ENCODE measurements at regions not wholly inside any gene's neighbourhood (a gene's known extent, or its start where the extent isn't known, plus 50 kb on each side); places are given as distances from the start of the nearest gene placed in this dataset.

DNA sequence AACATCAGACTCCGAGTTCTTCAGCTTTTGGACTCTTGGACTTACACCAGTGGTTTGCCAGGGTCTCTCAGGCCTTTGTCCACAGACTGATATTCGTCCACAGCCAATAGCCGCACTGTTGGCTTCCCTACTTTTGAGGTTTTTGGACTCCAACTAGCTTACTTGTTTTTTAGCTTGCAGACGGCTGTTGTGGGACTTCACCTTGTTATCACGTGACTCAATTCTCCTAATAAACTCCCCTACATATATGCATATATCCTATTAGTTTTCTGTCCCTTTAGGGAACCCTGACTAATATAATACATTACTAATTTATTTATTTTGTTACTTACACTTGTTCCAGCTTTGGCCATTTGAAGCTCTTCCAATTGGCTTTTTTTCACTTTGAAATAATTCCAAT, 311.3 kb downstream of the BMP2 start:
- no peak for TF ChIP-seq TAF1 (IDR thresholded peaks at IDR 0.05; ENCODE audit: low read depth, low read length)
- TF ChIP-seq PAX5 (IDR thresholded peaks at IDR 0.05; ENCODE audit: insufficient read depth, low read length, severe bottlenecking): no peak
- no peak for TF ChIP-seq POLR2AphosphoS5 (IDR thresholded peaks at IDR 0.05; ENCODE audit: low read depth, low read length)
- TF ChIP-seq POLR2A (IDR thresholded peaks at IDR 0.05; ENCODE audit: low read depth, low read length): no peak
- no peak for TF ChIP-seq SPI1 (IDR thresholded peaks at IDR 0.05; ENCODE audit: low read depth, low read length)
- no peak for TF ChIP-seq POU2F2 (IDR thresholded peaks at IDR 0.05; ENCODE audit: low read depth, low read length)
- FAIRE-seq (no peak), DNase-seq (ENCODE audit: insufficient read length, low spot score) (no peak)

DNA sequence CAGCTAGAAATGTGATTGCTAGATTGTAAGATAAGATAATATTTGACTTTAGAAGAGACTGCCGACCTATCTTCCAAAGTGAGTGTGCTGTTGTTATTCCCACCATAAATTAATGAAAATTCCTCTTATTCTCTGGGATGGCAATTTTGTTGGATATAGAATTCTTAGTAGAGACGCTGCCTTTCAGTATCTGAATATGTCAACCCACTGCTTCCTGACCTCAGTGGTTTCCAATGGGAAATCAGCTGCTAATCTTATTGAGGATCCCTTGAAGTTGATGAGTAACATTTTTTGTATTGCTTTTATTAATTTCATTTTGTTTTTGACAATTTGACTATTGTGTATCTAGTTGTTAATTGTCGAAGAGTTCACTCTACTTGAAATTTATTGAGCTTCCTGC, 313.0 kb downstream of the BMP2 start:
- no peak for DNase-seq (ENCODE audit: insufficient read length, low spot score)
- FAIRE-seq: no peak
- TF ChIP-seq POLR2A (IDR thresholded peaks at IDR 0.05; ENCODE audit: low read depth, low read length): no peak
- TF ChIP-seq SPI1 (IDR thresholded peaks at IDR 0.05; ENCODE audit: low read depth, low read length): no peak
- no peak for TF ChIP-seq TAF1 (IDR thresholded peaks at IDR 0.05; ENCODE audit: low read depth, low read length)
- TF ChIP-seq POU2F2 (IDR thresholded peaks at IDR 0.05; ENCODE audit: low read depth, low read length): no peak
- no peak for TF ChIP-seq POLR2AphosphoS5 (IDR thresholded peaks at IDR 0.05; ENCODE audit: low read depth, low read length)
- TF ChIP-seq PAX5 (IDR thresholded peaks at IDR 0.05; ENCODE audit: insufficient read depth, low read length, severe bottlenecking): no peak

DNA sequence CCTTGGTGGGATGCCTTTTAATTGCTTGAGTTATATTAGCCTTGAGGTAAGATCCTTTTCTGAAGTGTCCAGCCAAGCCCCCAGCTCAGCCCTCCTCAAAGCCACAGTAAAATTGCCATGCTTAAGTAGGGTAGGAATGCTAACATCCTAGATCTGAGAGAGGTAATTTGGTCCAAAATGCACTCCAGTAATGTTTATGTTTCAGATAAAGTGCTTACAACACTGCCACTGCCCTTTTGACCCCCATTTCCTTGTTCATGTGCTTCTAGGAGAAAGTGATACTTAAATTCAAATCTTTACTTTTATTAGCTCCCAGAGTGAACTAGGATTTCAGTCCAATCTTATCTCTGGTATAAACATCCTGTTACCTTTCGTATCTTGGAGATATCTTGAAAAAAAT, 318.0 kb downstream of the BMP2 start:
- no peak for FAIRE-seq

DNA sequence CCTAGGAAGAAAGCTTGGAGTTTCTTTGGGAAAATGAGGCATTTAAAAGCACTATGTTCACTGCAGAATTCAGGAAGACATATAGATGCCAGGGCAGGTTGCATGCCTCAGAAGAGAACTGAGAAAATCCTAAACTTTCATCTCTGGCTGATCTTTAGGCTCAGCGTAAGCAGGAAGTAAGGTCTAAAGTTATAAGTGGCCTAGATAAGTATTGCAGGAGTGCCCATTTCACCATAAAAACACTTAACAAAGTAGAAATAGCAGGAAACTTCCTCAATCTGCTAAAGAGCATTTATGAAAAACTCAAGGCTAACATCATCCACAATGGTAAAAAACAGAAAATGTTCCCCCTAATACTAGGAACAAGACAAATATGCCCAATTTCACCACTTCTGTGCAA, 320.3 kb downstream of the BMP2 start:
- TF ChIP-seq POLR2AphosphoS5 (IDR thresholded peaks at IDR 0.05; ENCODE audit: low read depth, low read length): no peak
- no peak for TF ChIP-seq POLR2A (IDR thresholded peaks at IDR 0.05; ENCODE audit: low read depth, low read length)
- no peak for TF ChIP-seq TAF1 (IDR thresholded peaks at IDR 0.05; ENCODE audit: low read depth, low read length)
- no peak for TF ChIP-seq POU2F2 (IDR thresholded peaks at IDR 0.05; ENCODE audit: low read depth, low read length)
- TF ChIP-seq PAX5 (IDR thresholded peaks at IDR 0.05; ENCODE audit: insufficient read depth, low read length, severe bottlenecking): no peak
- no peak for TF ChIP-seq SPI1 (IDR thresholded peaks at IDR 0.05; ENCODE audit: low read depth, low read length)
- FAIRE-seq: no peak
- no peak for DNase-seq (ENCODE audit: insufficient read length, low spot score)

More for the DNA sequence above, 318.0 kb downstream of the BMP2 start:
- no peak for DNase-seq (ENCODE audit: insufficient read length, low spot score)
- TF ChIP-seq POLR2A (IDR thresholded peaks at IDR 0.05; ENCODE audit: low read depth, low read length) (no peak), TAF1 (IDR thresholded peaks at IDR 0.05; ENCODE audit: low read depth, low read length) (no peak), PAX5 (IDR thresholded peaks at IDR 0.05; ENCODE audit: insufficient read depth, low read length, severe bottlenecking) (no peak), SPI1 (IDR thresholded peaks at IDR 0.05; ENCODE audit: low read depth, low read length) (no peak), POLR2AphosphoS5 (IDR thresholded peaks at IDR 0.05; ENCODE audit: low read depth, low read length) (no peak), POU2F2 (IDR thresholded peaks at IDR 0.05; ENCODE audit: low read depth, low read length) (no peak)

DNA sequence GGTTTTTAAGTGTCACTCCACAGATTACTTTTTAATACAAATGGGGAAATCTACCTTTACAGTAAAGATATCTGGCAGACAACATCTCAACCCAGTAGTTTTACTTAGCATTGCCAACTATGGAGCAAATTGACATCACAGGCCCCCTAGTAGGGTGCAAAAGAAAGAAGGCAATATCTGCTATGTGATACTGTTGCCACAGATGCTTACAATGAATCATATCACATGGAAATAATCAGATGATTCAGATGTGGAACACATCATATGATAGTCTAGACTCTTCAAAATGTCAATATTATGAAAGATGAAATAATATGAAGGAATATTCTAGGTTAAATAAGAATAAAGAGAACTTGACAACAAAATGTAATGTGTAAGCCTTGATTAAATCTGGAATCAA, 322.5 kb downstream of the BMP2 start:
- no peak for TF ChIP-seq POLR2AphosphoS5 (IDR thresholded peaks at IDR 0.05; ENCODE audit: low read depth, low read length)
- TF ChIP-seq PAX5 (IDR thresholded peaks at IDR 0.05; ENCODE audit: insufficient read depth, low read length, severe bottlenecking): no peak
- TF ChIP-seq POLR2A (IDR thresholded peaks at IDR 0.05; ENCODE audit: low read depth, low read length): no peak
- no peak for TF ChIP-seq TAF1 (IDR thresholded peaks at IDR 0.05; ENCODE audit: low read depth, low read length)
- no peak for TF ChIP-seq SPI1 (IDR thresholded peaks at IDR 0.05; ENCODE audit: low read depth, low read length)
- TF ChIP-seq POU2F2 (IDR thresholded peaks at IDR 0.05; ENCODE audit: low read depth, low read length): no peak
- DNase-seq (ENCODE audit: insufficient read length, low spot score) (no peak), FAIRE-seq (no peak)

DNA sequence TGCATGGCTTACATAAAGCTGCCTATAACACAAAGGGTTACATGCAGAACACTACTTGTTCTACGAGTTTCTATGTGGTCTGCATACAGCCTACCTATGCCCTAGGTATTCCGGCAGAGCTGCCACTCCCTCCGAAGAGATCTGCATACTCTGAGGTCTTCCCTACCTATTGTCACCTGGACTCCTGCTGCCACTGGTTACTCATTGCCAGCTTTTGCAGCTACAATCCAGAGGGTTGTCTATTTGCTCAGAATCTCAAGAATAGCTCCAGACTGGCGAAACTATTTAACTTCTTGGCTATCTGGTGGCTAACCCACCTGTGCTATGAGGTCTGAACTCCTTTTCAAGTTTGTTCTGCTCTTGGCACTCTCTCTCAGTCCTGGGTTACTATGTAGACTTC, 323.3 kb downstream of the BMP2 start:
- FAIRE-seq (no peak), DNase-seq (ENCODE audit: insufficient read length, low spot score) (no peak)
- TF ChIP-seq PAX5 (IDR thresholded peaks at IDR 0.05; ENCODE audit: insufficient read depth, low read length, severe bottlenecking): no peak
- TF ChIP-seq TAF1 (IDR thresholded peaks at IDR 0.05; ENCODE audit: low read depth, low read length): no peak
- no peak for TF ChIP-seq POU2F2 (IDR thresholded peaks at IDR 0.05; ENCODE audit: low read depth, low read length)

DNA sequence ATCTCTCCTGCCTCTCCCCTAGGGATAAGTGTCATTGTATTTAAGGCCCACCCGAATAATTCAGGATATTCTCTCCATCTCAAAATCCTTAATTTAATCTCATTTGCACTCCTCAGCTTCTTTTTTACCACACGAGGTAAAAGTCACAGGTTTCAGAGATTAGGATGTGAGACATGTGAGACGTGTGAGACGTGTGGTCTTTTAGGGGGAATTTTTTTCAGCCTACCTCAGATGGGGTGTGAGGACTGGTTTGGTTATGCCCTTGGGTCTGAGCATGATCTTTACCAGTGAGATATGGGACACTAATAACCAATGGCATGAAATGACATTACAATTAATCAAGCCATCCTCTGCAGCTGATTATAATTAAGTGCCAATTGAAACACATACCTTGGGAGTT, 324.2 kb downstream of the BMP2 start:
- DNase-seq (ENCODE audit: insufficient read length, low spot score) (no peak), FAIRE-seq (no peak)
- TF ChIP-seq PAX5 (IDR thresholded peaks at IDR 0.05; ENCODE audit: insufficient read depth, low read length, severe bottlenecking) (no peak), TAF1 (IDR thresholded peaks at IDR 0.05; ENCODE audit: low read depth, low read length) (no peak), POLR2AphosphoS5 (IDR thresholded peaks at IDR 0.05; ENCODE audit: low read depth, low read length) (no peak), POLR2A (IDR thresholded peaks at IDR 0.05; ENCODE audit: low read depth, low read length) (no peak), SPI1 (IDR thresholded peaks at IDR 0.05; ENCODE audit: low read depth, low read length) (no peak), POU2F2 (IDR thresholded peaks at IDR 0.05; ENCODE audit: low read depth, low read length) (no peak)

DNA sequence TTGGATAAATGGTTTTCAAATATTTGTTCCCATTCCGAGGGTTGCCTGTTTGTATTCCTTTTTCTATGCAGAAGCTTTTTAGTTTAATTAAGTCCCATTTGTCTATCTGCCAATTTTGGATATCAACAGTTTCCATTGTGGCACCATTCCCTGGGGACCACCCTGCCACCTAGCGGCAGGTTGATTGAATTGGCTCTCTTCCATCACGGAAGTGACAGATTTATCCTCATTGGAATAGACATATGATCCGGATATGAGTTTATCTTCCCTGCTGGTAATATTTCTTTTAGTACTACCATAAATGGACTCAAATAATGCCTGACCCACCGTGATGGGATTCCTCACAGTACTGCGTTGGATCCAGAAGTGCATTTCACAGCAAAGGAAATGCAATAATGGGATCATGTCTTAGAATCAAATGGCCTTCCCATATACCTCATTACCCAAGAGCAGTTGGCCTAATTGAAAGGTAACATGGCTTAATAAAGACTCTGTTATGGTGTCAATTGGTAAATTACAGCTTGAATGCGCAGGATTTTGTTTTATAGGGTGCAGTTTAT, 327.0 kb downstream of the BMP2 start:
- TF ChIP-seq POLR2AphosphoS5 (IDR thresholded peaks at IDR 0.05; ENCODE audit: low read depth, low read length) (no peak), POLR2A (IDR thresholded peaks at IDR 0.05; ENCODE audit: low read depth, low read length) (no peak), SPI1 (IDR thresholded peaks at IDR 0.05; ENCODE audit: low read depth, low read length) (no peak), TAF1 (IDR thresholded peaks at IDR 0.05; ENCODE audit: low read depth, low read length) (no peak), POU2F2 (IDR thresholded peaks at IDR 0.05; ENCODE audit: low read depth, low read length) (no peak), PAX5 (IDR thresholded peaks at IDR 0.05; ENCODE audit: insufficient read depth, low read length, severe bottlenecking) (no peak)
- no peak for DNase-seq (ENCODE audit: insufficient read length, low spot score)
- FAIRE-seq: peak; percentile 5

DNA sequence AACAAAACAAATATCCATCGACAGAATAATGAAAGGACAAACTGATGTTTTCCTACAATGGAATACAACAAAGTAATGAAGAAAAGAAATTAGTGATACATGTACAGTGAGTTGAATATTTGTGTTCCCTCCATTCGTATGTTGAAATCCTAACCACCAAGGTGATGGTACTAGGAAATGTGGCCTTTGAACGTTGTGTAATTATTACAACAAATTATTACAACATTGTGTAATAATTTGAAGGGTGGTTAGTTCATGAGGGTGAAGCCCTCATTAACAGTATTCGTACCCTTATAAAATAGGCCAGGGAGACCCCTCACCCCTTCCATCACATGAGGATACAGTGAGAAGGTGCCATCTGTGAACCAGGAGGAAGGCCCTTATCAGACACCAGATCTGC, 339.4 kb downstream of the BMP2 start:
- FAIRE-seq (no peak), DNase-seq (ENCODE audit: insufficient read length, low spot score) (no peak)
- TF ChIP-seq POLR2AphosphoS5 (IDR thresholded peaks at IDR 0.05; ENCODE audit: low read depth, low read length) (no peak), TAF1 (IDR thresholded peaks at IDR 0.05; ENCODE audit: low read depth, low read length) (no peak), POU2F2 (IDR thresholded peaks at IDR 0.05; ENCODE audit: low read depth, low read length) (no peak), PAX5 (IDR thresholded peaks at IDR 0.05; ENCODE audit: insufficient read depth, low read length, severe bottlenecking) (no peak), SPI1 (IDR thresholded peaks at IDR 0.05; ENCODE audit: low read depth, low read length) (no peak), POLR2A (IDR thresholded peaks at IDR 0.05; ENCODE audit: low read depth, low read length) (no peak)

DNA sequence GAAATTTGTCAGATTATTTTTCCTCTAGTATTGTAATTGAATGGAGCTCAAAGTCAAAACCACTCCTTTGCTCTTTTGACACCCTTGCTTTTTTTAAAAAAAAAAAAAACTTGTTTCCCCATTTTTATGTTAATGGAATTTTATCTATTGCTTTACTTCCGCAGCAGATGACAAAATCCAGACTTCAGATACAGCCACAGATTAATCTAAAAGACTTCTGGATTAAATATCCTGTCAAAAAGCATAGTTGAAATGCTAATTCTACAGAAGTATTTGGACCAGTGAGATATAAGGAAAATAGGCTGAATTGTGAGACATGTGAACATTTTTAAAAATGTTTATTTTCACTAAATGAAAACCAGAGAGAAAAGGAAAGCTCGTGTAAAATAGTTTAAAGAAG, 341.4 kb downstream of the BMP2 start:
- TF ChIP-seq POLR2AphosphoS5 (IDR thresholded peaks at IDR 0.05; ENCODE audit: low read depth, low read length): no peak
- no peak for TF ChIP-seq SPI1 (IDR thresholded peaks at IDR 0.05; ENCODE audit: low read depth, low read length)
- TF ChIP-seq TAF1 (IDR thresholded peaks at IDR 0.05; ENCODE audit: low read depth, low read length): no peak
- TF ChIP-seq POU2F2 (IDR thresholded peaks at IDR 0.05; ENCODE audit: low read depth, low read length): no peak
- TF ChIP-seq POLR2A (IDR thresholded peaks at IDR 0.05; ENCODE audit: low read depth, low read length): no peak
- TF ChIP-seq PAX5 (IDR thresholded peaks at IDR 0.05; ENCODE audit: insufficient read depth, low read length, severe bottlenecking): no peak

More for the DNA sequence above, 341.4 kb downstream of the BMP2 start:
- FAIRE-seq (no peak), DNase-seq (ENCODE audit: insufficient read length, low spot score) (no peak)

Data from GM12891 (cell line).